IMR-90 (cell line): ENCODE measurements at regions not wholly inside any gene's neighbourhood (a gene's known extent, or its start where the extent isn't known, plus 50 kb on each side); places are given as distances from the start of the nearest gene placed in this dataset.

Source experiments
- CTCF ChIP-seq: conservative IDR thresholded peaks from 2 replicates; pipeline ENCODE4 v1.5.1; 2012; ENCODE audit warnings: mild to moderate bottlenecking, low read depth, low read length, improper control_type of control experiment
- FOS ChIP-seq: fragments of 150-350 bp; IDR thresholded peaks from 2 replicates; pipeline ENCODE4 v1.6.1; 2016; ENCODE audit warnings: low read depth, low read length
- MXI1 ChIP-seq: IDR thresholded peaks from 2 replicates; pipeline ENCODE4 v1.6.1; 2012; ENCODE audit warnings: low read depth, mild to moderate bottlenecking, low read length, moderate library complexity, borderline replicate concordance
- NFE2L2 ChIP-seq: fragments of 150-350 bp; IDR thresholded peaks from 2 replicates; pipeline ENCODE4 v1.6.1; 2016; ENCODE audit warnings: low read depth, mild to moderate bottlenecking, low read length
- POLR2A ChIP-seq: IDR thresholded peaks from 2 replicates; pipeline ENCODE4 v1.6.1; 2012; ENCODE audit warnings: mild to moderate bottlenecking, low read depth, low read length
- SMC3 ChIP-seq: fragments of 150-350 bp; IDR thresholded peaks from 2 replicates; pipeline ENCODE4 v1.6.1; 2016; ENCODE audit warnings: low read depth, mild to moderate bottlenecking, antibody characterized with exemption, low read length, moderate library complexity

DNA sequence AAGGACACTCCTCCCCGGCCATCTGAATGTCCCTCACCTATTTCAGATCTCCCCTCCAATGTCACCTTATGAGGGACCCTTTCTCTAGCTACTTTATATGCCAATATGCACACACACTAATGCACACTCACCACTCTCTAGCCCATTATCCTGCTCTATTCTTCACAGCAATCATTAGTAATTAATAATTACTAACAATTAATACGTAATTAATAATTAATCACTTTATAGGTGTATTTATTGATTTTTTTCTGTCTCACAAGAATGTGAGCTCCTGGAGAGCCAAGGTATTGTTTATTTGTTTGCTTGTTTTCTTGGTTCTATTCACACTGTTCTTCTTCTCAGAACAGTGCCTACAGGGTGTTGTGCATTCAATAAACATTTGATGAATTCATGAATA lies 385.2 kb upstream of the DUSP10 start:
- TF ChIP-seq CTCF (no peak), FOS (no peak), NFE2L2 (no peak), MXI1 (no peak), SMC3 (no peak), POLR2A (no peak)
